ENCODE measurements at regions not wholly inside any gene's neighbourhood (a gene's known extent, or its start where the extent isn't known, plus 50 kb on each side); places are given as distances from the start of the nearest gene placed in this dataset.
"Not testable (repeated sequence)": the region's sequence is repeated elsewhere in the genome, so short reads cannot be mapped to it uniquely, and the experiment has no call there.

GRCh38 chr18:75694292-75694691 is 266.8 kb upstream of the SMIM21 start:
- ATAC-seq, result no peak
- no peak overlapping the region for H3K27ac Mint-ChIP-seq
- no peaks in the 10 kb centered on the region for H3K36me3 Mint-ChIP-seq (ENCODE audit: low read depth)
- no peak for DNase-seq
- H3K27me3 Mint-ChIP-seq, result peaks cover 1% of the 10 kb centered on the region
- no peaks in the 10 kb centered on the region for H3K4me1 Mint-ChIP-seq
- no peaks in the 10 kb centered on the region for H3K9me3 Mint-ChIP-seq
- no peak overlapping the region for H3K4me3 Mint-ChIP-seq

- no peak for DNase-seq
- Mint-ChIP-seq H3K36me3 (ENCODE audit: low read depth) (no peaks in the 10 kb centered on the region), H3K4me1 (no peaks in the 10 kb centered on the region), H3K9me3 (no peaks in the 10 kb centered on the region), H3K27me3 (peaks cover 1% of the 10 kb centered on the region), H3K27ac (no peak overlapping the region), H3K4me3 (no peak overlapping the region)
- ATAC-seq, result no peak
Measured at GRCh38 chr18:75691483-75691882, 264.0 kb upstream of the SMIM21 start.

DNA sequence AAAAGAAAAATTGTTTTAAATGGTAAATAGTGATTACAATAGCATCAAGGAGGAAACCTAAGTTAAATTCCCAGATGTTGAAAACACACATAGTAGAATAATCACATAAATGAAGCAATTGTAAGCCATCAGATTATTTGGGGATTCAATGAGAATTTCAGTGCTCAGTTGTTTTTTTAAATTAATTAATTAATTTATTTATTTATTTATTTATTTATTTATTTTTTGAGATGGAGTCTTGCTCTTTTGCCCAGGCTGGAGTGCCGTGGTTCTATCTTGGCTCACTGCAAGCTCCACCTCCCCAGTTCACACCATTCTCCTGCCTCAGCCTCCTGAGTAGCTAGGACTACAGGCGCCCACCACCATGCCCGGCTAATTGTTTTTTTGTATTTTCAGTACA is 262.8 kb upstream of the SMIM21 start:
- not testable (repeated sequence) for H3K27ac Mint-ChIP-seq, DNase-seq

DNA sequence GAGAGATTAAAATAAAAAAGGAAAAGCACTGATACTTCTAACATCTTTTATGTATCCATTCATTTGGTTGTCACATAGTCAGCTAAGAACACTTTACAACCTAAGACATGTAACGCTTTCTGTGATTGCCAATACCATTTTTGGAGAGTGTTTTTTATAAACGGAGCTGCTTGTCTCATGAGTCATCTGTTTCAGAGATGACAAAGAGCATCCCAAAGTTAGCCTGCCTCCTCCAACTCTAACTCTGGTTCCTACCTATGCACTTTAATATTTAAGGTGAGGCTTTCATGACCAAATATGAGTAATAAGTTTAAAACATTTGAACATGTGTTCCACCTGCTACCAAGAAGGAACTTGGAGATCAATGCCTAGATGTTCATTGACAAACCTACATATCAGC is 260.1 kb upstream of the SMIM21 start:
- H3K4me1 Mint-ChIP-seq, result no peaks in the 10 kb centered on the region
- H3K27me3 Mint-ChIP-seq, result no peaks in the 10 kb centered on the region
- no peak overlapping the region for H3K27ac Mint-ChIP-seq
- no peak overlapping the region for H3K4me3 Mint-ChIP-seq
- DNase-seq (no peak), ATAC-seq (no peak)
- no peaks in the 10 kb centered on the region for H3K36me3 Mint-ChIP-seq (ENCODE audit: low read depth)
- no peaks in the 10 kb centered on the region for H3K9me3 Mint-ChIP-seq

More for the DNA sequence above, 262.8 kb upstream of the SMIM21 start:
- ATAC-seq; H3K27me3 Mint-ChIP-seq; H3K4me3 Mint-ChIP-seq; H3K9me3 Mint-ChIP-seq; H3K4me1 Mint-ChIP-seq; H3K36me3 Mint-ChIP-seq (ENCODE audit: low read depth): not testable (repeated sequence)

GRCh38 chr18:75683426-75683825 is 255.9 kb upstream of the SMIM21 start:
- Mint-ChIP-seq H3K9me3 (no peaks in the 10 kb centered on the region), H3K27ac (no peak overlapping the region), H3K4me1 (no peaks in the 10 kb centered on the region)

GRCh38 chr18:75681538-75682115 is 254.1 kb upstream of the SMIM21 start:
- no peaks in the 10 kb centered on the region for H3K36me3 Mint-ChIP-seq (ENCODE audit: low read depth)
- DNase-seq (no peak), ATAC-seq (no peak)
- H3K27ac Mint-ChIP-seq, result no peak overlapping the region
- no peaks in the 10 kb centered on the region for H3K4me1 Mint-ChIP-seq
- no peak overlapping the region for H3K4me3 Mint-ChIP-seq
- no peaks in the 10 kb centered on the region for H3K27me3 Mint-ChIP-seq
- no peaks in the 10 kb centered on the region for H3K9me3 Mint-ChIP-seq

More at GRCh38 chr18:75683426-75683825, 255.9 kb upstream of the SMIM21 start:
- DNase-seq, result no peak
- ATAC-seq, result no peak
- Mint-ChIP-seq H3K36me3 (ENCODE audit: low read depth) (no peaks in the 10 kb centered on the region), H3K4me3 (no peak overlapping the region), H3K27me3 (no peaks in the 10 kb centered on the region)

DNA sequence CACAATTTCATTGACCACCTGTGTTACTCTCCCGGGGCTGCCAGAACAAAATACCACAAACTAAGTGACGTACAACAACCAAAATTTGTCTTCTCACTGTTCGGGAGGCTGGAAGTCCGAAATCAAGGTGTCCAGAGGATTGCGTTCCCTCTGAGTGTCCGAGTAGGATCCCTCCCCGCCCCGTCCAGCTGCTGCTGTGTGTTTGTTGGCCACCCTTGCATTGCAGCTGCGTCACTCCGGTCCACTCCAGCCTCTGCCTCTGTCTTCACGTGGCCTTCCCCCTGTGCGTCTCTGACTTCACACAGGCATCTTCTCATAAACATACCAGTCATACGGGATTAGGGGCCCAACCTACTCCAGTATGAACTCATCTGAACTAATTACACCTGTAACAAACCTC is 251.8 kb upstream of the SMIM21 start:
- ATAC-seq (no peak), DNase-seq (no peak)
- Mint-ChIP-seq H3K36me3 (ENCODE audit: low read depth) (no peaks in the 10 kb centered on the region), H3K27me3 (peaks cover 3% of the 10 kb centered on the region), H3K4me1 (no peaks in the 10 kb centered on the region), H3K9me3 (no peaks in the 10 kb centered on the region), H3K27ac (no peak overlapping the region), H3K4me3 (no peak overlapping the region)

DNA sequence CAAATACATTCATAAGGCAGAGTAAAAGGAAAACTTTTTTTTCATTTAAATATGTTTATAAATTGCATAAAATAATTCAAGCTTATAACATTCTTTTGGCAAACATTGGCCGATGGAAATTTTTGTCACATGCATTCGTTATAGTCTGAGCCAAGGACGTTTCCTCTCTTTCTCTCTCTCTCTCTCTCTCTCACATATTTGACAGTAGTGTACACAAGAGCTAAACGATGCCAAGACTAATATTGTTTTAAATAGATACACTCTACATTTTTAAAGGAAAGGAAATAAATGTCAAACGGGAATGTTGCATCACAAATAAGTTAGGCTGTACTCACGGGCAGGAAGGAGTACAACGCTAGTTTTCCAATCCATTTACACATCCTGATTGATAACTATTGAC is 251.1 kb upstream of the SMIM21 start:
- no peak for ATAC-seq
- no peak overlapping the region for H3K27ac Mint-ChIP-seq
- H3K36me3 Mint-ChIP-seq (ENCODE audit: low read depth), result no peaks in the 10 kb centered on the region
- H3K27me3 Mint-ChIP-seq, result peaks cover 3% of the 10 kb centered on the region
- no peak for DNase-seq
- H3K4me3 Mint-ChIP-seq, result no peak overlapping the region
- H3K9me3 Mint-ChIP-seq, result no peaks in the 10 kb centered on the region
- H3K4me1 Mint-ChIP-seq, result no peaks in the 10 kb centered on the region

DNA sequence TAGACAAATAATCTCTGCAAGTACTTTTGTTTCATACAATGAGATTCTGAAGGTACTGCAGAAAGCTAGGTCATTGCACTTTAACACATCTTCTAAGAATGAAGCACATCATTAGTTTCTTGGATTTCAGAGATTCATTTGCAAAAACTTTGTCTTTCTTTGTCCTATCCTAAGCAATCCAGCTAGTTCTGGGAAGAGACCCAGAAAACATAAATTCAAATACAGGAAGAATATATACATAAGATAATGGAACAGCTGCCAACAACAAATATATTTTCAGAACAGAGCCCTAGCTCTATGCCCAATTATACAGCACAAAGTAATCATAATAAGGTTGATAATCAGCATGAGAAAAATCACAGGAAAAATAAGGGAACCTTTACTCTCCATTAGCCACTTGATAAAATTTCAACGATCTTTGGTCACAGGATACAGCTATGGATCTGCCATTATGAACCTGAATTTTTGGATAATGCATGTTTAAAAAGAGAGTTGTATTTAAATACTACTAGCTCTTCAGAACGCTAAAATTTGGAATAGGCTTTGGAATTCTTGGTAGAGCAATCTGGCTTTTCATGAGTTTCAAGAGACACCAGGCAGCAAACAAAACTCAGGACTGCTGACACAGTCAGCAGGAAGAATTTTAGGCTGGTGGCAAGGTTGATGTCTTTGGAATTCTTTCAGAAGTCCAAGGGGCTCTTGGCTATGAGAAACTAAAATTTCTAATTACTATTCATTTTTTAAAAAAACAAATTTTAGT is 250.4 kb upstream of the SMIM21 start:
- Mint-ChIP-seq H3K36me3 (ENCODE audit: low read depth) (no peaks in the 10 kb centered on the region), H3K4me3 (no peak overlapping the region), H3K27me3 (peaks cover 3% of the 10 kb centered on the region), H3K4me1 (no peaks in the 10 kb centered on the region), H3K27ac (no peak overlapping the region), H3K9me3 (no peaks in the 10 kb centered on the region)
- no peak for DNase-seq
- ATAC-seq, result no peak

GRCh38 chr18:75660932-75661331 is 233.4 kb upstream of the SMIM21 start:
- no peak overlapping the region for H3K4me3 Mint-ChIP-seq
- peaks cover 23% of the 10 kb centered on the region for H3K9me3 Mint-ChIP-seq
- H3K27me3 Mint-ChIP-seq, result peaks cover 9% of the 10 kb centered on the region
- ATAC-seq, result no peak
- no peak overlapping the region for H3K27ac Mint-ChIP-seq
- peaks cover 2% of the 10 kb centered on the region for H3K4me1 Mint-ChIP-seq
- DNase-seq, result no peak
- H3K36me3 Mint-ChIP-seq (ENCODE audit: low read depth), result peaks cover 3% of the 10 kb centered on the region

DNA sequence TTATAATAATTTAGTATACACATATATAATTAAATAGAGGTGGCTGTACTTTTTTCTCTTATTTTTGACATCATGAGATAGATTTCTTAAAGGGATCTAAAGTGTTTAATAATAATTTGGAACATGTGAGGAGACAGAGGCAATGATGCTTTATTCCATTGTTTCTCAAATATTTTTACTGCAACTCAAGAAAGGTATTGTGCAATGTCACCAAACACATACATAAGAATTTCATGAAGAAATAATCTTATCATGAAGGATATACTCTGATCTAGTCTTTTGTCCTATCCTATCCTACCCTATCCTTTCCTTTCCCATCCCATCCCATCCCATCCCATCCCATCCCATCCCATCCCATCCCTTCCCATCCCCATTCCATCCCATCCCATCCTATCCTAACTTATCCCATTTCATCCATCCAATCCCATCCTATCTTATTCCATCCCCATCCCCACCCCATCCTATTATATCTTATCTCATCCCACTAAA is 232.1 kb upstream of the SMIM21 start:
- ATAC-seq, result no peak
- Mint-ChIP-seq H3K4me3 (no peak overlapping the region), H3K36me3 (ENCODE audit: low read depth) (peaks cover 3% of the 10 kb centered on the region)

GRCh38 chr18:75658330-75658729 is 230.8 kb upstream of the SMIM21 start:
- peaks cover 3% of the 10 kb centered on the region for H3K36me3 Mint-ChIP-seq (ENCODE audit: low read depth)

More for the DNA sequence above, 232.1 kb upstream of the SMIM21 start:
- H3K27me3 Mint-ChIP-seq, result peaks cover 9% of the 10 kb centered on the region
- peaks cover 23% of the 10 kb centered on the region for H3K9me3 Mint-ChIP-seq
- H3K4me1 Mint-ChIP-seq, result peaks cover 2% of the 10 kb centered on the region
- DNase-seq, result no peak
- no peak overlapping the region for H3K27ac Mint-ChIP-seq

GRCh38 chr18:75656563-75657247 is 229.2 kb upstream of the SMIM21 start:
- H3K4me3 Mint-ChIP-seq, result no peak overlapping the region
- peaks cover 3% of the 10 kb centered on the region for H3K36me3 Mint-ChIP-seq (ENCODE audit: low read depth)
- H3K27ac Mint-ChIP-seq, result no peak overlapping the region
- peaks cover 12% of the 10 kb centered on the region for H3K9me3 Mint-ChIP-seq
- no peak for DNase-seq
- no peak for ATAC-seq
- H3K4me1 Mint-ChIP-seq, result peaks cover 2% of the 10 kb centered on the region
- peaks cover 9% of the 10 kb centered on the region for H3K27me3 Mint-ChIP-seq

More at GRCh38 chr18:75658330-75658729, 230.8 kb upstream of the SMIM21 start:
- Mint-ChIP-seq H3K27me3 (peaks cover 9% of the 10 kb centered on the region), H3K4me1 (peaks cover 2% of the 10 kb centered on the region), H3K4me3 (no peak overlapping the region), H3K9me3 (peaks cover 20% of the 10 kb centered on the region), H3K27ac (no peak overlapping the region)
- DNase-seq (no peak), ATAC-seq (no peak)

DNA sequence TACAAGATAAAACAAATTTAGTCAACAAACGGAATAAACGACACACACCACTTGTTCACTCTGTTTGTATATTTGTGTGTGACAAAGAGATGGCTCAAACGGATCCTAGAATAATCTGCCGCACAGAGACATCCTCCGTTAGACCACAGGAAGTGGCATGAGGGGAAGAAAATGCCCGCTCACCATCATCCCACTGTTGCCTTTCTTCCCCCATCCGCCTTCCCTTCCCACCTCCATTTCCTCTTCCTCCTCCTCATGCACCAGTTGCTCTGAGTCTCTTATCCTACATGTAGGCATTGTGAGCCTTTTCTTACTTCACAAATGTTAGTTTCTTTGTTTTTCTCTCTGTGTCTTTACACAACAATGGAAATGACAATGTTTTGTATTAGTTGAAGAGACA is 228.5 kb upstream of the SMIM21 start:
- H3K9me3 Mint-ChIP-seq, result peaks cover 9% of the 10 kb centered on the region
- no peak for DNase-seq
- no peak overlapping the region for H3K27ac Mint-ChIP-seq
- peaks cover 9% of the 10 kb centered on the region for H3K27me3 Mint-ChIP-seq
- peaks cover 2% of the 10 kb centered on the region for H3K36me3 Mint-ChIP-seq (ENCODE audit: low read depth)
- peaks cover 2% of the 10 kb centered on the region for H3K4me1 Mint-ChIP-seq
- no peak overlapping the region for H3K4me3 Mint-ChIP-seq
- ATAC-seq, result no peak

All from activated naive CD8-positive, alpha-beta T cell treated with anti-CD3 and anti-CD28 coated beads, Interleukin-2, amount 50 U/mL, for 24 hours (primary cell).